ENCODE measurements at regions not wholly inside any gene's neighbourhood (a gene's known extent, or its start where the extent isn't known, plus 50 kb on each side); places are given as distances from the start of the nearest gene placed in this dataset.
"Not testable (repeated sequence)": the region's sequence is repeated elsewhere in the genome, so short reads cannot be mapped to it uniquely, and the experiment has no call there.

DNA sequence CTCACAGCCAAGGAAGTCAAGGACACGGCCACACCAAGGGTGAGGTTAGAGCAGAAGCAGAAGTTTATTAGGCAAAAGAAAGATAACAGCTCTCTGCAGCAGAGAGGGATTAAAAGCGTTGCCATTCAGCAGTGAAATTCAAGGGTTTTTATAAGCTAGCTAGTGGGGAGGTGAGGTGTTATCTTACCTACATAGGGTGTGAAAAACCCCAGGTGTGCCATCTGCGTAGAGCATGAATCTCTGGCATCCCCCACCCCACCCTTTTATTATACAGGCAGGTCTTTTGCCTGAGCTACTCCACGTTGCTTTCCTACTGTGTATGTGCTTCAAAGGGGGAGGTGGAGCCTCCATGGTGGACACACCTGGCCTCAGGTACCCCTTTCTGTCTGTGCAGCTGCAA lies 135.4 kb downstream of the ARHGAP11B start:
- not testable (repeated sequence) for TF ChIP-seq POLR2A (IDR thresholded peaks at IDR 0.05; ENCODE audit: low read length); GATA1 (IDR thresholded peaks at IDR 0.05; ENCODE audit: low read depth, low read length)
